ENCODE measurements at regions not wholly inside any gene's neighbourhood (a gene's known extent, or its start where the extent isn't known, plus 50 kb on each side); places are given as distances from the start of the nearest gene placed in this dataset.

GRCh38 chr3:118396491-118396890, 638.2 kb downstream of the IGSF11 start:
- DNase-seq (ENCODE audit: low read depth, low spot score): no peak
- Histone ChIP-seq H3K27me3 (ENCODE audit: control insufficient read depth, insufficient read depth, low read length) (no peaks in the 10 kb centered on the region), H3K4me3 (ENCODE audit: low read depth, low read length) (no peak overlapping the region), H3K27ac (ENCODE audit: low read depth, low read length) (no peak overlapping the region), H3K9me3 (ENCODE audit: control insufficient read depth, insufficient read depth, low read length) (no peaks in the 10 kb centered on the region)
- ChIA-PET CTCF (interaction anchor here (0.6 kb wide), 1 partner anchor 42 kb away, joined by 4 read pairs; no protein-coding TSS in a partner anchor), POLR2A (no interaction called here)
- TF ChIP-seq CTCF (IDR thresholded peaks at IDR 0.05; ENCODE audit: low read depth, low read length): no peak

DNA sequence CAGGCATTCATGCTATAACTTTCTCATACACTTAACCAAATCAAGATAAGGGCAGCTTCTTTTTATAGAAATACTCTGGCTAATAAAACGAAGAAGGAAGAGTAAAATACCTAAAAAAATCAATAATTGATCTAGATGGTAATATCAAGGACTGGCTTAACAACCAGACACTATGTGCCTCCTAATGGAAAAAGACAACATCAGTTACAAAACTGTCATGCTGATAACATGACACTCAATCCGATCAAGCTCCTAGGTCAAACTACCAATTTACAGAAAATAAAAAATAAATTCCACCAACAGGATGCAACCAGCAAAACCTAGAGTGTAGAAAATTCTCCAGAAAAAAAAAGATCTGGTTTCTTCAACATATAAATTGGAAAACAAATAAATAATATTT, 634.6 kb downstream of the IGSF11 start:
- no peaks in the 10 kb centered on the region for H3K27me3 ChIP-seq (ENCODE audit: control insufficient read depth, insufficient read depth, low read length)
- DNase-seq (ENCODE audit: low read depth, low spot score): no peak
- H3K4me3 ChIP-seq (ENCODE audit: low read depth, low read length): no peak overlapping the region
- H3K27ac ChIP-seq (ENCODE audit: low read depth, low read length): no peak overlapping the region
- CTCF ChIA-PET: no interaction called here
- TF ChIP-seq CTCF (IDR thresholded peaks at IDR 0.05; ENCODE audit: low read depth, low read length): no peak
- H3K9me3 ChIP-seq (ENCODE audit: control insufficient read depth, insufficient read depth, low read length): no peaks in the 10 kb centered on the region
- POLR2A ChIA-PET: no interaction called here

DNA sequence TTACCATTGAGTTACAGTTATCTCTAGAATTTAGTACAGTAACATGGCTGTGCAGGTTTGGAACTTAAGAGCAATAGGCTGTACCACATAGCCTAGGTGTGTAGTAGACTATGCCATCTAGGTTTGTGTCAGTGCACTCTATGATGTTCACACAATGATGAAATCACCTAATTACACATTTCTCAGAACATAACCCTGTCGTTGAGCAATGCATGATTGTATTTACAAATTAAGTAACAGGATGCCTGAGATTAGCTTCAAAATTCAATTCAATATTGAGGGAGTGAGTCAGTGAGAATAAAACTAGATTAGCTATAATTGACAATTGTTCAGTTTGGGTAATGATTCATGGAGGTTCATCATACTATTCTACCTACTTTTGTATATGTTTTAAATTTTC, 633.8 kb downstream of the IGSF11 start:
- ChIA-PET CTCF (no interaction called here), POLR2A (no interaction called here)
- DNase-seq (ENCODE audit: low read depth, low spot score): no peak
- no peaks in the 10 kb centered on the region for H3K27me3 ChIP-seq (ENCODE audit: control insufficient read depth, insufficient read depth, low read length)
- TF ChIP-seq CTCF (IDR thresholded peaks at IDR 0.05; ENCODE audit: low read depth, low read length): no peak
- H3K27ac ChIP-seq (ENCODE audit: low read depth, low read length): no peak overlapping the region
- no peaks in the 10 kb centered on the region for H3K9me3 ChIP-seq (ENCODE audit: control insufficient read depth, insufficient read depth, low read length)
- no peak overlapping the region for H3K4me3 ChIP-seq (ENCODE audit: low read depth, low read length)

DNA sequence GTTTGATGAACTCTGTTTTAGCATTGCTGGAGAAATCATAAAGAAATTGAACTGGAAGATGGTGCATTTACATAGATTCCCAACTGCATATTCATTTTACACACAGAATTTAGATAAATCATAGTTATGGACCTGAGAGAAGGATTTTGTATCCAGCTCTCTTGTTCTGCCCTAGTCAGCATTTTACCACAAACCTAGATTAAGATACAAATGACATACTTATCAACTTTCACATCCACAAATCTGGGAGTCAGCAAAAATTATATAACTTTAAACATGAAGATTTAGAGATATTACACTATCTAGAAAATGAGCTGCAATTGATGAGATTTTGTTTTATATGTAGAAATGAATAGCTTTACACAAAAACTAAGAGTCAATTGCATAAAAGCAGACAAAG, 632.8 kb downstream of the IGSF11 start:
- Histone ChIP-seq H3K27ac (ENCODE audit: low read depth, low read length) (no peak overlapping the region), H3K9me3 (ENCODE audit: control insufficient read depth, insufficient read depth, low read length) (no peaks in the 10 kb centered on the region), H3K4me3 (ENCODE audit: low read depth, low read length) (no peak overlapping the region), H3K27me3 (ENCODE audit: control insufficient read depth, insufficient read depth, low read length) (no peaks in the 10 kb centered on the region)
- ChIA-PET POLR2A (no interaction called here), CTCF (interaction anchor here (1.2 kb wide), 1 partner anchor 1631 kb away, joined by 3 read pairs; no protein-coding TSS in a partner anchor)
- no peak for TF ChIP-seq CTCF (IDR thresholded peaks at IDR 0.05; ENCODE audit: low read depth, low read length)
- no peak for DNase-seq (ENCODE audit: low read depth, low spot score)

DNA sequence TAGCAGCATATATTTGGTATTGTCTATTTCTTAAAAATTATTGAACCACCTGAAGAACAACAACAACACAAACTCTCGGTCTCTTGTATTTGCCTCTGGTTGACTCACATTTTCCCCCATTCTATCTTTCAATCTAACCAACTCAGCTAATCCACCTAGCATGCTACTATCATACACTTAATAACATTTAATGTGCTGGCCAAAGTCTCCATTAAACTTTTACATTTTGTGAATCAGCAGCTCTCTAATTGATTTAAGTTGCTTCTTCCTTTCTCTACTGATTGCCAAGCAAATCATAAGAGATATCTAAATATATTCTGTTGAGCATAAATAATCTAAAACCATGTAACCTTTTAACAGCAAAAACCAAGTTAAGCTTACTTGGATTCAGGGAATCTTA, 631.7 kb downstream of the IGSF11 start:
- no peak for TF ChIP-seq CTCF (IDR thresholded peaks at IDR 0.05; ENCODE audit: low read depth, low read length)
- H3K27ac ChIP-seq (ENCODE audit: low read depth, low read length): no peak overlapping the region
- POLR2A ChIA-PET: no interaction called here
- no peak for DNase-seq (ENCODE audit: low read depth, low spot score)
- CTCF ChIA-PET: no interaction called here
- H3K4me3 ChIP-seq (ENCODE audit: low read depth, low read length): no peak overlapping the region
- H3K27me3 ChIP-seq (ENCODE audit: control insufficient read depth, insufficient read depth, low read length): no peaks in the 10 kb centered on the region
- H3K9me3 ChIP-seq (ENCODE audit: control insufficient read depth, insufficient read depth, low read length): no peaks in the 10 kb centered on the region
